CD14-positive monocyte (primary cell): ENCODE measurements at regions not wholly inside any gene's neighbourhood (a gene's known extent, or its start where the extent isn't known, plus 50 kb on each side); places are given as distances from the start of the nearest gene placed in this dataset.

ENCODE experiments used
- DNase-seq, 3 donors: peaks; one replicate each; pipeline ENCODE4 v3.0.0-alpha.2; 2011 to 2022
- H2AFZ ChIP-seq: 2 replicates; pipeline ENCODE4 v1.6.0; 2012; ENCODE audit warnings: mild to moderate bottlenecking, low read depth, low read length, inconsistent platforms; ENCODE audit not compliant: insufficient read depth, poor library complexity, severe bottlenecking
- H3K27ac ChIP-seq, 2 donors: 1 replicate in 1 of 2; 2 replicates in 1 of 2; pipeline ENCODE4 v1.5.1; 2012 to 2013; ENCODE audit warnings: low read length in 2 of 2, control low read depth in 1 of 2, inconsistent platforms in 1 of 2, low read depth in 1 of 2, mild to moderate bottlenecking in 1 of 2
- H3K27me3 ChIP-seq, 2 donors: one replicate each; pipeline versions ENCODE4 v1.6.0 to v1.6.1; 2011 to 2013; ENCODE audit warnings: low read length in 2 of 2; ENCODE audit not compliant: control insufficient read depth in 2 of 2, insufficient read depth in 2 of 2
- H3K36me3 ChIP-seq, 2 donors: replicated peaks in 1 of 2; 1 replicate in 1 of 2; 2 replicates in 1 of 2; pipeline versions ENCODE4 v1.5.1 to v1.6.1; 2012 to 2013; ENCODE audit warnings: low read length in 2 of 2, control low read depth in 1 of 2, inconsistent platforms in 1 of 2, mild to moderate bottlenecking in 1 of 2; ENCODE audit not compliant: insufficient read depth in 2 of 2, control insufficient read depth in 1 of 2
- H3K4me1 ChIP-seq, 2 donors: 1 replicate in 1 of 2; 2 replicates in 1 of 2; pipeline versions ENCODE4 v1.5.1 to v1.6.1; 2012 to 2013; ENCODE audit warnings: low read length in 2 of 2, control low read depth in 1 of 2, inconsistent platforms in 1 of 2, mild to moderate bottlenecking in 1 of 2, moderate library complexity in 1 of 2; ENCODE audit not compliant: insufficient read depth in 2 of 2, control insufficient read depth in 1 of 2
- H3K4me2 ChIP-seq: replicated peaks from 2 replicates; pipeline ENCODE3; 2012; ENCODE audit warnings: low read length, moderate library complexity, mild to moderate bottlenecking; ENCODE audit not compliant: poor library complexity, severe bottlenecking; ENCODE audit errors: extremely low read depth
- H3K4me3 ChIP-seq, 3 experiments: fragments of 200-600 bp in 1 of 3; sonication (generic) in 1 of 3; replicated peaks in 1 of 3; 1 replicate in 2 of 3; 2 replicates in 1 of 3; pipeline ENCODE4 v1.5.1; 2011 to 2013; ENCODE audit warnings: low read length in 3 of 3, mild to moderate bottlenecking in 3 of 3, control low read depth in 2 of 3, low read depth in 2 of 3, inconsistent platforms in 1 of 3, moderate library complexity in 1 of 3
- H3K79me2 ChIP-seq: 2 replicates; pipeline ENCODE4 v1.6.0; 2012; ENCODE audit warnings: mild to moderate bottlenecking, control low read depth, inconsistent platforms, low read length, moderate library complexity; ENCODE audit not compliant: insufficient read depth
- H3K9ac ChIP-seq: 2 replicates; pipeline ENCODE4 v1.6.0; 2017; ENCODE audit warnings: low read length, mild to moderate bottlenecking; ENCODE audit not compliant: insufficient read depth, poor library complexity, severe bottlenecking
- H3K9me3 ChIP-seq, 2 donors: replicated peaks in 1 of 2; 1 replicate in 1 of 2; 2 replicates in 1 of 2; pipeline versions ENCODE4 v1.5.1 to v1.6.1; 2012 to 2013; ENCODE audit warnings: low read length in 2 of 2, control low read depth in 1 of 2; ENCODE audit not compliant: control insufficient read depth in 1 of 2, insufficient read depth in 1 of 2
- H4K20me1 ChIP-seq: 2 replicates; pipeline ENCODE4 v1.6.0; 2012; ENCODE audit warnings: mild to moderate bottlenecking, low read length, control low read depth, moderate library complexity; ENCODE audit not compliant: insufficient read depth
- H3K27ac Mint-ChIP-seq, 7 donors: one replicate each; pipeline ENCODE4 v1.8.0; 2020; ENCODE audit warnings: mild to moderate bottlenecking in 7 of 7, mixed read lengths in 7 of 7, moderate library complexity in 6 of 7, inconsistent platforms in 2 of 7
- H3K27me3 Mint-ChIP-seq, 3 donors: one replicate each; pipeline ENCODE4 v1.8.0; 2021 to 2022; ENCODE audit warnings: low read depth in 3 of 3, mild to moderate bottlenecking in 3 of 3, mixed read lengths in 3 of 3, moderate library complexity in 3 of 3, inconsistent platforms in 1 of 3
- H3K36me3 Mint-ChIP-seq, 2 donors: one replicate each; pipeline ENCODE4 v1.8.0; 2020; ENCODE audit warnings: mixed read lengths in 2 of 2, inconsistent platforms in 1 of 2, mild to moderate bottlenecking in 1 of 2
- H3K4me1 Mint-ChIP-seq: one replicate; pipeline ENCODE4 v1.8.0; 2020; ENCODE audit warnings: mild to moderate bottlenecking, mixed read lengths
- H3K4me3 Mint-ChIP-seq, 2 donors: one replicate each; pipeline ENCODE4 v1.8.0; 2020; ENCODE audit warnings: mild to moderate bottlenecking in 2 of 2, mixed read lengths in 2 of 2, moderate library complexity in 1 of 2
- H3K9me3 Mint-ChIP-seq, 7 donors: one replicate each; pipeline ENCODE4 v1.8.0; 2020 to 2022; ENCODE audit warnings: mixed read lengths in 7 of 7, mild to moderate bottlenecking in 6 of 7, moderate library complexity in 6 of 7, inconsistent platforms in 2 of 7
- WGBS: methylation state at CpG from one replicate; pipeline ENCODE4 v1.1.5; 2013; ENCODE audit warnings: missing lambda C conversion rate; ENCODE audit not compliant: insufficient coverage; 5-methylcytosine and 5-hydroxymethylcytosine counted together
- intact Hi-C, 2 donors: fragments of 100-400 bp; cut with micrococcal nuclease; formaldehyde crosslinking; loops; one replicate each; pipeline versions ENCODE4 v1.15.0 to v1.15.1; 2023
- TF ChIP-seq, protein P1 (sequence below): fragments of 200-600 bp; IDR thresholded peaks from one replicate; pipeline ENCODE4 v1.8.0; 2022; ENCODE audit warnings: antibody characterized with exemption, mild to moderate bottlenecking

DNA sequence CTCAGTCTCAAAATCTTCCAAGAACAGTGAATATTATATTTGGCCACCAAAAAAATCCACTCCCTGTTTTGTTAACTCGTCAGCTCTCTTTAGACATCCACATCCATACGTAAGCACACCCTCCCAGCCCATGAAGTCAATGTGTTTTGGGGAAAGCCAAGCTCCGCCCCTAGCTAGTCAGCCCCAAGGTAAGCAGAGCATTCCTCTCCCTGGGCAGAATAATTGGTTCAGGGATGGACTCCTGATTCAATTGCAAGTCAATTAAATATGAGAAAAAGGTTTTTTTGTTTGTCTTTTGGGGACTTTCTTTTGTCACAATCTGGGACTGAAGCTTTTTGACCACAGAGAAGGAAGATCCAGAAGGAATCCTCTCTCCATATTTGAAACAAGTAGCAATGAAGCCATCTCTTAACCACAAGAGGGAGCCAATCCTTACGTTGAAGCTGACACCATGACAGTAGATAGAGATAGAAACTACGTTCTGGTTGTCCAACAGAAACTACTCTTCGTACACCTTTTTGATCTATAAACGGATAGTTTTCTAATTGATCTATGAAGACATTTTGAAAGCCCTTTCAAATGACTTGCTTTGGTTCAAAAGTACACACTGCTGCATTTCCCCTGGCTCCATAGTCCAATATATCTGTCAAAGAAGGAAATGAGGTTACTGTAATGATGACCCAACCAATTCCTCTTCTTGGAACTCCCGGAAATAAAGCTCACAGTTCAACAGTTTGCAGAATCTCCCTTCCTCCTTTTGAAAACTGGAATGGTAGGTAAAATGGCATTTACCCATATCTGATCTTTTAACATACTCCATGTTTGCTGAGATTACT, 166.4 kb downstream of the TLE1 start:
- H3K4me3 ChIP-seq = peak overlapping the region in 2 of 3 experiments; percentile 21 to 57
- no peak overlapping the region for H3K27ac Mint-ChIP-seq
- peak overlapping the region; percentile 43 for H3K4me2 ChIP-seq
- H3K27me3 ChIP-seq = no peaks in the 10 kb centered on the region
- H4K20me1 ChIP-seq = no peaks in the 10 kb centered on the region
- H3K9ac ChIP-seq = no peak overlapping the region
- peaks cover 0 to 6% (median 4%) of the 10 kb centered on the region in 3 donors for H3K27me3 Mint-ChIP-seq
- no peaks in the 10 kb centered on the region for H3K36me3 Mint-ChIP-seq
- peak overlapping the region; percentile 30 for H2AFZ ChIP-seq
- H3K4me3 Mint-ChIP-seq = peak overlapping the region; percentile 43 to 77
- H3K9me3 ChIP-seq = no peaks in the 10 kb centered on the region
- intact Hi-C loops = no loop called here
- TF ChIP-seq, protein P1, sequence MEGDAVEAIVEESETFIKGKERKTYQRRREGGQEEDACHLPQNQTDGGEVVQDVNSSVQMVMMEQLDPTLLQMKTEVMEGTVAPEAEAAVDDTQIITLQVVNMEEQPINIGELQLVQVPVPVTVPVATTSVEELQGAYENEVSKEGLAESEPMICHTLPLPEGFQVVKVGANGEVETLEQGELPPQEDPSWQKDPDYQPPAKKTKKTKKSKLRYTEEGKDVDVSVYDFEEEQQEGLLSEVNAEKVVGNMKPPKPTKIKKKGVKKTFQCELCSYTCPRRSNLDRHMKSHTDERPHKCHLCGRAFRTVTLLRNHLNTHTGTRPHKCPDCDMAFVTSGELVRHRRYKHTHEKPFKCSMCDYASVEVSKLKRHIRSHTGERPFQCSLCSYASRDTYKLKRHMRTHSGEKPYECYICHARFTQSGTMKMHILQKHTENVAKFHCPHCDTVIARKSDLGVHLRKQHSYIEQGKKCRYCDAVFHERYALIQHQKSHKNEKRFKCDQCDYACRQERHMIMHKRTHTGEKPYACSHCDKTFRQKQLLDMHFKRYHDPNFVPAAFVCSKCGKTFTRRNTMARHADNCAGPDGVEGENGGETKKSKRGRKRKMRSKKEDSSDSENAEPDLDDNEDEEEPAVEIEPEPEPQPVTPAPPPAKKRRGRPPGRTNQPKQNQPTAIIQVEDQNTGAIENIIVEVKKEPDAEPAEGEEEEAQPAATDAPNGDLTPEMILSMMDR = peak; percentile 47
- H3K36me3 ChIP-seq = no peaks in the 10 kb centered on the region
- peaks cover 0 to 6% (median 0%) of the 10 kb centered on the region in 7 donors for H3K9me3 Mint-ChIP-seq
- 40% methylated on average over 1 of the region's 8 CpGs for WGBS
- peak in 2 of 3 donors; percentile 22 to 23 for DNase-seq
- H3K27ac ChIP-seq = peak overlapping the region in 1 of 2 donors; percentile 18
- no peaks in the 10 kb centered on the region for H3K4me1 ChIP-seq
- peaks cover 9% of the 10 kb centered on the region for H3K4me1 Mint-ChIP-seq
- no peaks in the 10 kb centered on the region for H3K79me2 ChIP-seq

DNA sequence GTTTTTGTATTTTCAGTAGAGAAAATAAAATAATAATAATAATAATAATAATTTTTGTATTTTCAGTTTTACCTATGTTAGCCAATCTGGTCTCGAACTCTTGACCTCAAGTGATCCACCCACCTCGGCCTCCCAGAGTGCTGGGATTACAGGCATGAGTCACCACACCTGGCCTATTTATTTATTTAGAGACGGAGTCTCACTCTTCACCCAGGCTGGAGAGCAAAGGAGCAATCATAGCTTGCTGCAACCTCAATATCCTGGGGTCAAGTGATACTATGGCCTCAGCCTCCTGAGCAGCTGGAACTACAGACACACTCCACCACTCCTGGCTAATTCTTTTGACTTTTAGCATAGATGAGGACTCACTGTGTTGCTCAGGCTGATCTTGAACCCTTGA, 167.5 kb downstream of the TLE1 start:
- WGBS = 97% methylated on average over 3 of the region's 3 CpGs

More for the DNA sequence above, 167.5 kb downstream of the TLE1 start:
- H3K4me3 ChIP-seq = no peak overlapping the region
- no peak overlapping the region for H2AFZ ChIP-seq
- intact Hi-C loops = no loop called here
- Mint-ChIP-seq H3K36me3 (no peaks in the 10 kb centered on the region), H3K9me3 (peaks cover 0 to 6% (median 0%) of the 10 kb centered on the region in 7 donors), H3K4me1 (peaks cover 9% of the 10 kb centered on the region), H3K27me3 (peaks cover 0 to 6% (median 4%) of the 10 kb centered on the region in 3 donors), H3K4me3 (no peak overlapping the region), H3K27ac (no peak overlapping the region)
- H3K36me3 ChIP-seq = no peaks in the 10 kb centered on the region
- H3K9me3 ChIP-seq = no peaks in the 10 kb centered on the region
- H3K4me2 ChIP-seq = no peak overlapping the region
- no peaks in the 10 kb centered on the region for H3K4me1 ChIP-seq
- no peaks in the 10 kb centered on the region for H3K27me3 ChIP-seq
- no peak overlapping the region for H3K9ac ChIP-seq
- no peaks in the 10 kb centered on the region for H3K79me2 ChIP-seq
- no peaks in the 10 kb centered on the region for H4K20me1 ChIP-seq
- TF ChIP-seq, protein P1 = no peak
- no peak overlapping the region for H3K27ac ChIP-seq
- no peak for DNase-seq
